Mesothelial cell of epicardium (in vitro differentiated cells): ENCODE measurements at regions not wholly inside any gene's neighbourhood (a gene's known extent, or its start where the extent isn't known, plus 50 kb on each side); places are given as distances from the start of the nearest gene placed in this dataset.

Experiments
- DNase-seq, 2 experiments: peaks; one replicate each; pipeline ENCODE4 v3.0.0; 2021; ENCODE audit warnings: low spot score in 2 of 2; ENCODE audit not compliant: unreplicated experiment in 2 of 2
- H3K27ac Mint-ChIP-seq: 2 replicates; pipeline ENCODE4 v1.8.0; 2021; ENCODE audit warnings: mixed read lengths
- H3K27me3 Mint-ChIP-seq: 2 replicates; pipeline ENCODE4 v1.8.0; 2021; ENCODE audit warnings: low read depth, mixed read lengths
- H3K36me3 Mint-ChIP-seq: 2 replicates; pipeline ENCODE4 v1.8.0; 2021; ENCODE audit warnings: mixed read lengths
- H3K4me1 Mint-ChIP-seq: 2 replicates; pipeline ENCODE4 v1.8.0; 2021; ENCODE audit warnings: mixed read lengths
- H3K4me3 Mint-ChIP-seq: 2 replicates; pipeline ENCODE4 v1.8.0; 2021; ENCODE audit warnings: mild to moderate bottlenecking, moderate library complexity, mixed read lengths
- H3K9me3 Mint-ChIP-seq: 2 replicates; pipeline ENCODE4 v1.8.0; 2021; ENCODE audit warnings: mixed read lengths
- TF ChIP-seq, protein P1 (sequence below): fragments of 200-600 bp; sonication (generic); IDR thresholded peaks from one replicate; pipeline ENCODE4 v1.5.0; 2021; ENCODE audit warnings: antibody characterized with exemption; ENCODE audit not compliant: unreplicated experiment

DNA sequence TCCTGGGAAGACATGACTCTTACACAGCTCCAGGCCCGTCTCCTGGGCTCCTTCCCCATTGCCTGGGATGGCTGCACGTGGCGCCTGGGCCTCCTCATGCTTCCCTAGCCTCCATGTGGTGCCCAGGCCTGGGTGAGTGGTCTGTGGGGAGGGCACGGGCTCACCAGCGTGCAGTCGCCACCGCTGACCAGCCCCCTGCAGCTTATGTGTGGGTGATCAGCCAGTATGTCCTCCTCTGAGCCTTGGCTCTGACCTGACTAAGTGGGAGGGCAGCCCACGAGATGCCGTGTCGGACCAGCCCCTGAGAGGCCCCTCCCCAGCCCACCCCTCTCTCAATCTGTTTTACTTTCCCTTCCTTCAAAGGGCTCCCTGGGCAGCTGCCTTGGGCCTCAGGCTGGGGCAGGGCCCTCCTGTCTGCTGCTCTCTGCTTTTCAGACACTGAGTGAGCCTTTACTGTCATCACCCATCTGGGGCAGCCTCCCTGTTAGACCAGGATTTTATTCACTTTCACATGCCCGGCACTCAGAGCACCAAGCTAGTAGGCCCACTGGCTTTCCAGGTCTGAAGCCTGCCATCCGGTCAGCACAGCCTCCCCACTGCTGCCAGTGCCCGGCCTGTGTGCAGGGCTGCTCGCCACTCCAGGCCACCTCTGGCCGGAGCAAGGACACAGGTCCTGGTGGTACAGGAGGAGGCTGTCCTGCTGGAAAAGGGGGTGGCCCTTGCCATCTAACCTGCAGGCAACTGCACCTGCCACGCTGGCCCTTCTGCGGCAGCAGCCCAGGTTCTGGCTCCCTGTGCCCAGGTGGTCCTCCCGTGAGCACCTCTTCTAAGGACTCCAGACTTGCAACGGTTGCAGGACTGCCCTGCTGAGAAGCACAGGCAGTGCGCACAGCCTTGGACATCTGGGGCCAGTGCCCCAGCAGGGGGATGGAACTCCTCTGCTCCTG lies 84.9 kb upstream of the HPCAL1 start:
- no peak overlapping the region for H3K27ac Mint-ChIP-seq
- no peaks in the 10 kb centered on the region for H3K27me3 Mint-ChIP-seq
- TF ChIP-seq, protein P1, sequence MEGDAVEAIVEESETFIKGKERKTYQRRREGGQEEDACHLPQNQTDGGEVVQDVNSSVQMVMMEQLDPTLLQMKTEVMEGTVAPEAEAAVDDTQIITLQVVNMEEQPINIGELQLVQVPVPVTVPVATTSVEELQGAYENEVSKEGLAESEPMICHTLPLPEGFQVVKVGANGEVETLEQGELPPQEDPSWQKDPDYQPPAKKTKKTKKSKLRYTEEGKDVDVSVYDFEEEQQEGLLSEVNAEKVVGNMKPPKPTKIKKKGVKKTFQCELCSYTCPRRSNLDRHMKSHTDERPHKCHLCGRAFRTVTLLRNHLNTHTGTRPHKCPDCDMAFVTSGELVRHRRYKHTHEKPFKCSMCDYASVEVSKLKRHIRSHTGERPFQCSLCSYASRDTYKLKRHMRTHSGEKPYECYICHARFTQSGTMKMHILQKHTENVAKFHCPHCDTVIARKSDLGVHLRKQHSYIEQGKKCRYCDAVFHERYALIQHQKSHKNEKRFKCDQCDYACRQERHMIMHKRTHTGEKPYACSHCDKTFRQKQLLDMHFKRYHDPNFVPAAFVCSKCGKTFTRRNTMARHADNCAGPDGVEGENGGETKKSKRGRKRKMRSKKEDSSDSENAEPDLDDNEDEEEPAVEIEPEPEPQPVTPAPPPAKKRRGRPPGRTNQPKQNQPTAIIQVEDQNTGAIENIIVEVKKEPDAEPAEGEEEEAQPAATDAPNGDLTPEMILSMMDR: no peak
- DNase-seq: no peak
- H3K36me3 Mint-ChIP-seq: no peaks in the 10 kb centered on the region
- peaks cover 9% of the 10 kb centered on the region for H3K4me1 Mint-ChIP-seq
- no peaks in the 10 kb centered on the region for H3K9me3 Mint-ChIP-seq
- no peak overlapping the region for H3K4me3 Mint-ChIP-seq

DNA sequence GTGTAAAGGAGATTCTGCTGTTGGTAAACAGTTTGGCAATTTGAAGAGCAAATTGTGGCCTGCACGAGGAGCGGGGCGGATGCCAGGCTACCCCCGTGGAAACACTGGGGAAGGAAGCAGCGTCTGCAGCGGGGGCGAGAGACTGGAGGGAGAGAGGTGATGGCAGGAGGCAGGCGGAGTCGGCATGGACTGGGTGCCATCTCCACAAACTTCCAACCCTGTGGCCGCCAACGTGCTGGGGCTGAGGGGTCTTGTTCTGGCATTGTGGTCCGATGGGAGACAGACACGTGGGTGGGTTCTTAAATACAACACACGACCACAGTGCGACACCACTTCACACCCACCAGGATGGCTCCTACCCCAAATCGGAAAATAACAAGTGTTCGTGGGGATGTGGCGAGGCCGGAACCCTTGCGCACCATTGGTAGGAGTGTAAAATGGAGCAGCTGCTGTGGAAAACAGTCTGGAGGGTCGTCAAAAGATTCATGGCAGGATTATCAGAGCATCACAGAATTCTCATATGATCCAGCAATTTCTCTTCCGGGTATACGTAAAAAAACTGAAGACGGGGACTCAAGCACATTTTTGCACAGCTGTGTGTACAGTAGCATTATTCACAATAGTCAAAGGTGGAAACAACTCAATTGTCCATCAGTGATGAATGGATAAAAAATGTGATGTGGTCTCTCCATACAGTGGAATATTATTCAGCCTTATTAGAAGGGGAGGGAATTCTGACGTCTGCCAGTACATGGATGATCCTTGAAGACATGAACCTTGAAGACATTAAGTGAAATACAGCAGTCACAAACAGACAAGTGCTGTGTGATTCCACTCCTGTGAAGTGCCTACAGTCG lies 82.4 kb upstream of the HPCAL1 start:
- no peak for DNase-seq
- H3K9me3 Mint-ChIP-seq: no peaks in the 10 kb centered on the region
- H3K4me3 Mint-ChIP-seq: no peak overlapping the region
- no peak overlapping the region for H3K27ac Mint-ChIP-seq
- H3K27me3 Mint-ChIP-seq: no peaks in the 10 kb centered on the region
- TF ChIP-seq, protein P1: no peak
- peaks cover 9% of the 10 kb centered on the region for H3K4me1 Mint-ChIP-seq
- no peaks in the 10 kb centered on the region for H3K36me3 Mint-ChIP-seq

DNA sequence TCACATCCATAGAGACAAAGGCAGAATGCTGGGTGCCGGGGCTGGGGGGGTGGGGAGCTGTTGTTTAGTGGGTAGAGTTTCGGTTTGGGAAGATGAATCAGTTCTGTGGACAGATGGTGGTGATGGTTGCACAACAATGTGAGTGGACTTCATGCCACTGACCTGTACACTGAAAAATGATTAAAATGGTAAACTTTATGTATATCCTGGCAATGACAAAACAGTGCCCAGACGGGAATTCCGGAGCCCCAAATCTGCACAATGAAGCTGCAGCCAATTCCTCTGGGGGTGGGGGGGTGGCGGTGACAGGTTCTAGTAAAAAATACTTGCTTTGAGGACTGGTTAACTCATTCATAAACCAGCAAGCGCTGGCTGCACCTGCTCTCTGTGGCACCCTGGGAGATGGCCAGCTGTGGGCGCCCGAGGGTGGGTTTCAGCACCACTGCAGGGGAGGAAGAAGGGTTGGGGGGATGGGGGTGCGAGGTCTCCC lies 81.8 kb upstream of the HPCAL1 start:
- H3K4me1 Mint-ChIP-seq: peaks cover 15% of the 10 kb centered on the region
- H3K9me3 Mint-ChIP-seq: no peaks in the 10 kb centered on the region
- no peak overlapping the region for H3K27ac Mint-ChIP-seq
- H3K27me3 Mint-ChIP-seq: no peaks in the 10 kb centered on the region
- no peaks in the 10 kb centered on the region for H3K36me3 Mint-ChIP-seq
- no peak for DNase-seq
- no peak overlapping the region for H3K4me3 Mint-ChIP-seq
- TF ChIP-seq, protein P1: no peak

DNA sequence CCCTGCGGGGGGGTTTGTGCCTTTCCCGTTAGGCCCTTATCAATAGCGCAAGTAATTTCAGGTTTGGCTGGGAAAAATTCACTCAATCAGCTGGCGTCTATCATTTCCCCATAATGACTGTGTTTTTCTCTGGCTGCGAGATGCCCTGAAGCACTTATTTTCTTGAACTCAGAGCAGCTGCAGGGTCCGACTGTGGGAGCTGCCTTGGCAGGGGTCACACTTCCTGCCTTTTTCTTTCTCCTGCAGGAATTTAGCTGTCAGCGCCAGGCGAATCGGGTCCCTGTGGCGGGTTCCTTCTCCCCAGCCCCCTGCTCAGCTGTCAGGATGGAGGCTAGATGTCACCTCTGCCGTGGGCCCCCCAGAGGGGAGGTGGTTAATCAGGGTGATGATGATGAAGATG lies 81.3 kb upstream of the HPCAL1 start:
- no peak overlapping the region for H3K27ac Mint-ChIP-seq
- DNase-seq: no peak
- no peaks in the 10 kb centered on the region for H3K36me3 Mint-ChIP-seq
- no peak overlapping the region for H3K4me3 Mint-ChIP-seq
- peaks cover 16% of the 10 kb centered on the region for H3K4me1 Mint-ChIP-seq
- TF ChIP-seq, protein P1: no peak
- no peaks in the 10 kb centered on the region for H3K9me3 Mint-ChIP-seq
- no peaks in the 10 kb centered on the region for H3K27me3 Mint-ChIP-seq

DNA sequence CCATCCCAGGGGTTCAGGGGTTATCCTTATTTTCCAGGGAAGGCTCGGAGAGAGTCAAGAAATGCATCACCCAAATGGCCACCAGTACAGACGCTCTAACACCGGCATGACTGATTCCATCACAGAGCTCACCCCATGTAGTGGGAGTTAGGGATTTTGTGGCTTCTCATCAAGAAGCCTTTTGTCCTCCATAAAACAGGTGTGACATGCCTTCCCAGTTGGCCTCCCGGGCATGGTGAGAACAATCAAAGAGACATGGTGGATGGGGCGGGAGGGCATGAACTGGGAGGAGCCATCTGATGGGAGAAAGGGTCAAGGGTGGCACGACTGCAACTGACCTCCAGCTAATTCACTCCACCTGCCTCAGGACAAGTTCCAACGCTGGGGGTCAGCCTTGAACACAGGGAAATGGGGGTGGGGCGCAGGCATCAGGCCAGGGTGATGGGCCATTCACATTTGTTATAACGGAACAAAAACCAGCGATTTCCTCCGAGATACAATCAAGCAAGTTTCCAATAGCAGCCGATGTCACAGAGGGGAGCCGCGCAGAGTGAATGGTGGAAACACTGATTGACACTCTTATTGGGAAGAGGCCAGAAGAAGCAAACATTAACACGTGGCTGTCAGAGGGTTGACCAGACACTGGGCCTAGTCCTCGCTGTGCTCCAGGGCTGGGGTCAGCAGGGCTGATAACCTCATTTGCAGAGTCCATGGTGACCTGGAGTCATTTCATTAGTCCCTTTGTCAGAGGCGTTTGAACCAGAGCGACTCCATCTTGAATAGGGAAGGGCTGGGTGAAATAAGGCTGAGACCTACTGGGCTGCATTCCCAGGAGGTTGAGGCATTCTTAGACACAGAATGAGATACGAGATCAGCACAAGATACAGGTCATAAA lies 80.5 kb upstream of the HPCAL1 start:
- no peak overlapping the region for H3K4me3 Mint-ChIP-seq
- H3K27ac Mint-ChIP-seq: no peak overlapping the region
- H3K4me1 Mint-ChIP-seq: peaks cover 12% of the 10 kb centered on the region
- no peak for DNase-seq
- no peaks in the 10 kb centered on the region for H3K27me3 Mint-ChIP-seq
- H3K36me3 Mint-ChIP-seq: no peaks in the 10 kb centered on the region
- TF ChIP-seq, protein P1: no peak
- H3K9me3 Mint-ChIP-seq: no peaks in the 10 kb centered on the region
